Glutamatergic neuron (in vitro differentiated cells): ENCODE measurements at regions not wholly inside any gene's neighbourhood (a gene's known extent, or its start where the extent isn't known, plus 50 kb on each side); places are given as distances from the start of the nearest gene placed in this dataset.

Experiments used
- DNase-seq: peaks from one replicate; pipeline ENCODE4 v3.0.0; 2022
- H3K27ac Mint-ChIP-seq: one replicate; pipeline ENCODE4 v1.8.0; 2020; ENCODE audit warnings: mild to moderate bottlenecking, mixed read lengths, inconsistent platforms; ENCODE audit not compliant: unreplicated experiment
- H3K27me3 Mint-ChIP-seq: one replicate; pipeline ENCODE4 v1.8.0; 2020; ENCODE audit warnings: mild to moderate bottlenecking, moderate library complexity, mixed read lengths, inconsistent platforms; ENCODE audit not compliant: unreplicated experiment
- H3K36me3 Mint-ChIP-seq: one replicate; pipeline ENCODE4 v1.8.0; 2020; ENCODE audit warnings: mild to moderate bottlenecking, mixed read lengths, inconsistent platforms; ENCODE audit not compliant: unreplicated experiment
- H3K4me1 Mint-ChIP-seq: one replicate; pipeline ENCODE4 v1.8.0; 2020; ENCODE audit warnings: mild to moderate bottlenecking, low read depth, mixed read lengths, inconsistent platforms; ENCODE audit not compliant: unreplicated experiment
- H3K4me3 Mint-ChIP-seq: one replicate; pipeline ENCODE4 v1.8.0; 2020; ENCODE audit warnings: mild to moderate bottlenecking, mixed read lengths, inconsistent platforms; ENCODE audit not compliant: unreplicated experiment
- H3K9me3 Mint-ChIP-seq: one replicate; pipeline ENCODE4 v1.8.0; 2020; ENCODE audit warnings: mild to moderate bottlenecking, moderate library complexity, mixed read lengths, inconsistent platforms; ENCODE audit not compliant: unreplicated experiment
- TF ChIP-seq, protein P1 (sequence below): fragments of 200-600 bp; sonication (generic); IDR thresholded peaks from one replicate; pipeline ENCODE4 v1.5.0; 2021; ENCODE audit not compliant: partially characterized antibody, unreplicated experiment

DNA sequence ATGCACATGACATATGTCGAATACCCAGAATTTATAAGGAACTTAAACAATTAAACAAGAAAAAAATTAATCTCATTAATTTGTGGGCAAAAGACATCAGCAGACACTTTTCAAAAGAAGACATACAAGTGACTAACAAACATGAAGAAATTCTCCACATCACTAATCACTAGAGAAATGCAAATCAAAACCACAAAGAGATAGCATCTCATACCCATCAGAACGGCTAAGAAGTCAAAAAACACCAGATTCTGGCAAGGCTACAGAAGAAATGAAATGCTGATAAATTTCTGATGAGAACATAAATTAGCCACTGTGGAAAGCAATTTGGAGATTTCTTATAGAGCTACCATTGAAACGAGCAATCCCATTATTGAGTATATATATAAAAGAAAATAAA is 210.6 kb upstream of the LUZP2 start:
- H3K27me3 Mint-ChIP-seq: no peaks in the 10 kb centered on the region
- no peak overlapping the region for H3K4me3 Mint-ChIP-seq
- H3K27ac Mint-ChIP-seq: no peak overlapping the region
- no peaks in the 10 kb centered on the region for H3K36me3 Mint-ChIP-seq
- no peaks in the 10 kb centered on the region for H3K9me3 Mint-ChIP-seq
- no peaks in the 10 kb centered on the region for H3K4me1 Mint-ChIP-seq
- no peak for DNase-seq
- TF ChIP-seq, protein P1, sequence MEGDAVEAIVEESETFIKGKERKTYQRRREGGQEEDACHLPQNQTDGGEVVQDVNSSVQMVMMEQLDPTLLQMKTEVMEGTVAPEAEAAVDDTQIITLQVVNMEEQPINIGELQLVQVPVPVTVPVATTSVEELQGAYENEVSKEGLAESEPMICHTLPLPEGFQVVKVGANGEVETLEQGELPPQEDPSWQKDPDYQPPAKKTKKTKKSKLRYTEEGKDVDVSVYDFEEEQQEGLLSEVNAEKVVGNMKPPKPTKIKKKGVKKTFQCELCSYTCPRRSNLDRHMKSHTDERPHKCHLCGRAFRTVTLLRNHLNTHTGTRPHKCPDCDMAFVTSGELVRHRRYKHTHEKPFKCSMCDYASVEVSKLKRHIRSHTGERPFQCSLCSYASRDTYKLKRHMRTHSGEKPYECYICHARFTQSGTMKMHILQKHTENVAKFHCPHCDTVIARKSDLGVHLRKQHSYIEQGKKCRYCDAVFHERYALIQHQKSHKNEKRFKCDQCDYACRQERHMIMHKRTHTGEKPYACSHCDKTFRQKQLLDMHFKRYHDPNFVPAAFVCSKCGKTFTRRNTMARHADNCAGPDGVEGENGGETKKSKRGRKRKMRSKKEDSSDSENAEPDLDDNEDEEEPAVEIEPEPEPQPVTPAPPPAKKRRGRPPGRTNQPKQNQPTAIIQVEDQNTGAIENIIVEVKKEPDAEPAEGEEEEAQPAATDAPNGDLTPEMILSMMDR: no peak

DNA sequence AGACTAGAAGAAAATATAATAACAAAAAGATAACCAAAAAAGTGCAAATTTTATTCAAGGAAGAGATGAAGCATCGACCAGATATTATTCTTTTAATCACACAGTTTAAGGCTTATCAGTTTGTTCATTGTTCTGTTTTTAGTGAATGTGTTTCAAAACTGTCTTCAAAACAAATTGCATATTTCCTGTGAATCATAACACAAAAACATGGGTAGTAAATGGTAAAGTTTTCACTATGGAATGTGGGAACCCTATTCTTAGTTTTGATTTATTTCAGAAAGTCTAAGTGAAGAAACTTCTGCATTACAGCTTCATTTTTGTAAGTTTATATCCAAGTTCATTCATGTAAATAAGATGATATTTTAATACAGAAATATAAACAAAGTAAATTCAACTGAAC is 207.6 kb upstream of the LUZP2 start:
- H3K4me3 Mint-ChIP-seq: no peak overlapping the region
- no peaks in the 10 kb centered on the region for H3K9me3 Mint-ChIP-seq
- H3K36me3 Mint-ChIP-seq: no peaks in the 10 kb centered on the region
- H3K27ac Mint-ChIP-seq: no peak overlapping the region
- no peaks in the 10 kb centered on the region for H3K4me1 Mint-ChIP-seq
- H3K27me3 Mint-ChIP-seq: no peaks in the 10 kb centered on the region
- TF ChIP-seq, protein P1: no peak
- DNase-seq: no peak

DNA sequence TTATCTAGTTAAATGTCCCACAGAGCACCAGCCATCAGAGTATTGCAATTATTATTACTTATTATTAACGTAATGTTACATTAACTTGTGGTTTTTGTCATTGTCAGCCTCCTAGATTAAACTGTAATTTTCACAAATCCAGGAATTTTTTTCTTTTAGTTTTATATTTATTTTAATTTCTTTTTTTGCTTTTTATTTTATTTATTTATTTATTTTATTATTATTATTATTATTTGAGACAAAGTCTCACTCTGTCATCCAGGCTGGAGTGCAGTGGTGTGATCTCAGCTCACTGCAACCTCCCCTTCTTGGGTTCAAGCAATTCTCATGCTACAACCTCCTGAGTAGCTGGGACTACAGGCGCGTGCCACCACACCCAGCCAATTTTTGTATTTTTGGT is 202.9 kb upstream of the LUZP2 start:
- no peaks in the 10 kb centered on the region for H3K9me3 Mint-ChIP-seq
- TF ChIP-seq, protein P1: no peak
- H3K4me1 Mint-ChIP-seq: peaks cover 3% of the 10 kb centered on the region

DNA sequence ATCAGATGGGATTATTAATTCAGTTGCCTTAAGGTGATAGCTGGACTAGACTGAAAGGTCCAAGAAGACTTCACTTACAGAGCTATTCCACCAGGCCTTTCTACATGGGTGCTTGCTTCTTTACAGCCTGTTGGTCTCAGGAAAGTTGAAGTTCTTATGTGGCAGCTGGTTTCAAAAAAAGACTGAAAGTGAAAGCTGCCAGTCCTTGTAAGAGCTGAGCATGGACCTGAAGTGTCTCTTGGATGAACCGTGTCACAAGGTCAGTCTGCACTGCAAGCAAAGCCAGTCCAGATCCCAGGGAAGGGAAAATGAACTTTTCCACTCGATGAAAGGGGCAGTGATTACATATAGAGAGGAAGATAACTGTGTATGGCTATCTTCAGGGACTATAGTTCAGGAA is 201.5 kb upstream of the LUZP2 start:
- TF ChIP-seq, protein P1: no peak
- Mint-ChIP-seq H3K27me3 (no peaks in the 10 kb centered on the region), H3K4me1 (peaks cover 3% of the 10 kb centered on the region), H3K27ac (no peak overlapping the region), H3K9me3 (no peaks in the 10 kb centered on the region), H3K36me3 (no peaks in the 10 kb centered on the region), H3K4me3 (no peak overlapping the region)
- no peak for DNase-seq

More for the DNA sequence above, 202.9 kb upstream of the LUZP2 start:
- H3K4me3 Mint-ChIP-seq: no peak overlapping the region
- H3K27ac Mint-ChIP-seq: no peak overlapping the region
- no peak for DNase-seq
- H3K27me3 Mint-ChIP-seq: no peaks in the 10 kb centered on the region
- no peaks in the 10 kb centered on the region for H3K36me3 Mint-ChIP-seq

DNA sequence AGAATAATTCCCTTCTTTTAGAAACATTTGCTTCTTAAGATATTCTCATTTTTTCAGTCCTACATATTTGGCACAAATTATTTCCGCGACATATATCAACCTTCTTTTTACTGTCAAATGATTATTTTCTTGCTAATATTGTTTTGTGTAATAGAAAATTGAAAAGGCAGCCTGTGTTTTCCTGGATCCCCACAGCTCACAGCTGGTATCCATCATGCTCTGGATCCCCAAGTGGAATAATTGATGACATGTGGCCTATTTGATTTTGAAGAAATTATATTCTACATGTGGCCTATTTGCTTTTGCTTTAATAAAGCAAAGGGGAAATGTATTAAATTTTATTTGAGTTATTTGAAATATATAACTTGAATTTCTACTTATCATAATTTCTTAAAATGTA is 199.4 kb upstream of the LUZP2 start:
- TF ChIP-seq, protein P1: no peak
- H3K36me3 Mint-ChIP-seq: no peaks in the 10 kb centered on the region
- no peak overlapping the region for H3K4me3 Mint-ChIP-seq
- H3K9me3 Mint-ChIP-seq: no peaks in the 10 kb centered on the region
- no peak for DNase-seq
- H3K27me3 Mint-ChIP-seq: no peaks in the 10 kb centered on the region
- no peak overlapping the region for H3K27ac Mint-ChIP-seq
- peaks cover 7% of the 10 kb centered on the region for H3K4me1 Mint-ChIP-seq
